Epidermal melanocyte (primary cell): ENCODE measurements at regions not wholly inside any gene's neighbourhood (a gene's known extent, or its start where the extent isn't known, plus 50 kb on each side); places are given as distances from the start of the nearest gene placed in this dataset.
A peak's percentile ranks its signal among the peaks of the same experiment; 100 is the strongest.
"Not testable (repeated sequence)": the region's sequence is repeated elsewhere in the genome, so short reads cannot be mapped to it uniquely, and the experiment has no call there.

Source experiments
- DNase-seq: peaks from one replicate; pipeline ENCODE4 v3.0.0; 2011; ENCODE audit warnings: low spot score; ENCODE audit not compliant: insufficient read length

GRCh38 chr9:30925126-30925525 lies 1459.3 kb upstream of the ACO1 start:
- DNase-seq: no peak

DNA sequence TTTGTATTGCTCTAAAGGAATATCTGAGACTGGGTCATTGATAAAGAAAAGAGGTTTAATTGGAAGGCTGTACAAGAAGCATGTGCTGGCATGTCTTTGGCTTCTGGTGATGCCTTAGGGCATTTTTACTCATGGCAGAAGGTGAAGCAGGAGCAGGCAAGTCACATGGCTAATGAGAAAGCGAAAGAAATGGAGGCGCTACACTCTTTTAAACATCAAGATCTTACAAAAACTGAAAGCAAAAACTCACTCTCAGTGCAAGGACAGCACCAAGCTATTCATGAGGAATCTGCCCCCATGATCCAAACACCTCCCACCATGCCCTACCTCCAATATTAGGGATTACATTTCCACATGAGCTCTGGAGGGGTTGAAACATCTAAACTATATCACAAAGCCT lies 1458.8 kb upstream of the ACO1 start:
- DNase-seq: no peak

GRCh38 chr9:30928045-30928444 lies 1456.4 kb upstream of the ACO1 start:
- no peak for DNase-seq

DNA sequence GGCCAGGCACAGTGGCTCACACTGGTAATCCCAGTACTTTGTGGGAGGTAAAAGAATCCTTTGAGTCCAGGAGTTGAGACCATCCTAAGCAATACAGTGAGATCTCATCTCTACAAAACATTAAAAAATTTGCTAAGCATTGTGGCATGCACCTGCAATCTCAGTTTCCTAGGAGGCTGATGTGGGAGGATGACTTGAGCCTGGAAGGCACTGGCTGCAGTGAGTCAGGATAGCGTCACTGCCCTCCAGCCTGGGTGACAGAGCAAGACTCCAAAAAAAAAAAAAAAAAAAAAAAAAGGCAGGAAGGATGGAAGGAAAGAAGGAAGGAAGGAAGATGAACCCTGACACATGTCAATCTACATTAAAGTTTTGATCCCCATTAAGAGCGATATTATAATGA lies 1452.2 kb upstream of the ACO1 start:
- DNase-seq: no peak

DNA sequence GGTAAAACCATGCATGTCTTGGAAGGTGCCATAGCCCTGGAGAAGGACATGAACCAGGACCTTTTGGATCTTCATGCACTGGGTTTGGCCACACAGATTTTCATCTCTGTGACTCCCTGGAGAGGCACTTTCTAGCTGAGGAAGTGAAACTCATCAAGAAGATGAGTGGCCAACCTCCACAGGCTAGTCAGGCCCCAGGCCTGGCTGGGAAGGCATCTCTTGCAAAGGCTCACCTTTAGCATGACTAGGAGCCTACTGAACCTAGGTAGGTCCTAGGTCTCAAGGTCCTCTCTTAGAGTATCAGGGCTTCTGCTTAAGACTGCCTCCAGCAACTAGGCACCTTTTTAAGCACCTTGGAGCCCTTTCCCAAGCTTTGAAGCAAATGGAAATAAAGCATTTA lies 1448.7 kb upstream of the ACO1 start:
- DNase-seq: no peak

DNA sequence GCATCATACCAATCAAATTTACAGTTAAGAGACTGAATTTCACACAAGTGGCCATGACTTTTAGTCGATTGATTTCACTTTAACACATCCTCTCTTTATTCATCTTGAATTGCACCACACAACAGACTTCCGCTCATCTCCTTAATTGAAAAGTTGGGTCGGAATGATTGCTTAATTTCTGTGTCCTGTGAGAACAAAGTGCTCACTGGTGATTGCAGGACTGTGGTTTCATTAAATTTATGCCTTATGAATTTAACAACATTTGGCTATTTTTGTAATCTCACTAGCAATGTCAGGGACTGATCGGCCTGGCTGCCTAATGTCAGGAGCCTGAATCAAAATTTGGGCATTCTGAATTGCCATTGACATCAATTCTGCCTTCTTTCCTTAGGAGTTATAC lies 1447.3 kb upstream of the ACO1 start:
- no peak for DNase-seq

DNA sequence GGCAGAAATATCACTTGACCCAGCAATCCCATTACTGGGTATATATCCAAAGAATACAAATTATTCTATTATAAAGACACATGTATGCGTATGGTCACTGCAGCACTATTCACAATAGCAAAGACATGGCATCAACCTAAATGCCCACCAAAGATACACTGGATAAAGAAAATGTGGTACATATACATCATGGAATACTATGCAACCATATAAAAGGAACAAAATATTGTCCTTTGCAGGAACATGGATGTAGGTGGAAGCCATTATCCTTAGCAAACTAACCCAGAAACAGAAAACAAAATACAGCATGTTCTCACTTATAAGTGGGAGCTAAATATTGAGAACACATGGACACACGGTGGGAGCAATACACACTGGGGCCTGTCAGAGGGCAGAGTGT lies 1441.6 kb upstream of the ACO1 start:
- not testable (repeated sequence) for DNase-seq

DNA sequence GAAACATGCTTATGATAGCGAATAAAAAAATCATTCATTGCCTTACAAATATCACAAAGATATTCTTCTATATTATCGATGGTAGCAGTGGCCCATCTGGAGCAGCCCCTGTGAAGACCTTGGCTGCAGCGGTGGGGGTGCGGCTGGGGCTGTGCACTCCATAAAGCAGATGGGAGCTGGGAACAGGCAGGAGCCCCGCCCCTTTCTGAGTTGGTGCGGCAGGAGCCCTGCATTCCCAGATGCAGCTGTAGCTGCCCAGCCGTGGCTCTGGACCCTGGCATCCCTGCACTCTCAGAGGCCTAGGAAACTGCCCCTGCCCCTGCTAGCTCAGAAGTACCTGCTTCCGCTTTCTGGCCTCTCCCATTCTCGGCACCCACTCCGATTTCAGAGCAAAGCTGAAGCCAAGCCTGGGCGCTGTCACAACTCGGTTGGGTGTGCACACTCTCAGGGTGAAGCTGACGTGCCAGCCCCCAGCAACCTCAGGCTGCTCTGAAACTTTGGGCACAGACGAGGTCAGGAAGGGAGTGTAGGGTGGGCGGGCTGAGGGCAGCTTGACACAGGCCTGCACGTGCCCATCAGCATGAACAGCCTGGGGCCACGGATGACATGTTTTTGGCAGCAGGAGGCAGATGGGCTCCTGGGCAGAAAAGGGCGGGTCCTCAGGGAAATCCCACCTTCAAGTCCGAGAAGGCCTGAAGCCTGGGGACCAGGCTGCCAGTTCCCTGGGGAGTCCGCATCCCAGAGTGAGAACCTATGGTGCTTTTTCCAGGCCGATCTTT lies 1440.8 kb upstream of the ACO1 start:
- DNase-seq: no peak

DNA sequence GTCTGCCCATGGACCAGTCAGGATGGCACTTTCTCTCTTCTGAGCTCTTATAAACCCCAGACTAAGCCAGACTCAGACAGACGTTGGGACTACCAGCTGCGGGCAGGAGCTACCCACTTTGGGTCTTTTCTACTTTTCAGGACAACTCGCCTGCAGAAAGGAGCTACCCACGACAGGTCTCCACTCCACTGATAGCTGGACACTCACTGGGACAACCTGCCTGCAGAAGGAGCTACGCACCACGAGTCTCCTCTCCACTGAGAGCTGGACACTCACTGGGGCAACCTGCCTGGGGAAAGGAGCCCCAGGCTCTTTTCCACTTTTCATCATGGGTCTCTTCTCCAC lies 1440.2 kb upstream of the ACO1 start:
- DNase-seq: no peak

GRCh38 chr9:30944741-30945280 lies 1439.6 kb upstream of the ACO1 start:
- no peak for DNase-seq

DNA sequence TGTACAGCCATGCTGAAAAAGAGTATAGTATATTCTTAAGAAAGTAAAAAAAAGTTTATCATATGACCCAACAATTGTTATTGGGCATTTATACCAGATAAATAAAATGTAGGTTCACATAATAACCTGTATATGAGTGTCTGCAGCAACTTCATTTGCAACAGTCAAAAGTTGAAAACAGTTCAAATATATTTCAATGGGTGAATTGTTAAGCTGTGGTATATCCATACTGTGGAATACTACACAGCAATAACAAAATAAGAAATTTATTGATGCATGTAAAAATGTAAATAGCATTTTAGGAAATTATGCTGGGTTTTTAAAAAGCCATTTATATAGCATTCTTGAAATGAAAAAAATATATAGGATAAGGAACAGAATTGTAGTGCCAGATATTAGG lies 1420.1 kb upstream of the ACO1 start:
- DNase-seq: no peak

- no peak for DNase-seq
Measured at GRCh38 chr9:30967476-30967875, 1417.0 kb upstream of the ACO1 start.

DNA sequence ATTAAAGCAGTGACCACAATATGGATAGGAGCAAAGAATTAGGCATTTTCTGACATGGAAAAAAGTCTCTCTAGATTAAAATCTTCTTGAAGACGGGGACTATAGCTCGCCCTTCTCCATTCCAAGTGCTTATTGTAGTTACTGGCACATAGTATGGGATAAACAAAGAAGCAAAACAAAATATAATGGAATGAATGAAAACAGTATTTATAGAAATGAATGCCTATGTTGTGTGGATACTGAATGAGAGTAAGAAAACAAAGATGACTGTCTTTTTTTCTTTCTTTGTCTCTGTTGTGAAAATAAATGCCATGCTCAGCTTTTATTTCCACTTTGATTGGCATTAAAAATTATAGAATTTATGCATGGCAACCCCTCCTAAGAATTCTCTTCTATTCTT lies 1414.3 kb upstream of the ACO1 start:
- DNase-seq: no peak

- no peak for DNase-seq
Measured at GRCh38 chr9:30970812-30971211, 1413.6 kb upstream of the ACO1 start.

GRCh38 chr9:30972654-30973053 lies 1411.8 kb upstream of the ACO1 start:
- no peak for DNase-seq

- DNase-seq: no peak
Measured at GRCh38 chr9:30977965-30978364, 1406.5 kb upstream of the ACO1 start.

GRCh38 chr9:30982301-30982700 lies 1402.1 kb upstream of the ACO1 start:
- DNase-seq: no peak

DNA sequence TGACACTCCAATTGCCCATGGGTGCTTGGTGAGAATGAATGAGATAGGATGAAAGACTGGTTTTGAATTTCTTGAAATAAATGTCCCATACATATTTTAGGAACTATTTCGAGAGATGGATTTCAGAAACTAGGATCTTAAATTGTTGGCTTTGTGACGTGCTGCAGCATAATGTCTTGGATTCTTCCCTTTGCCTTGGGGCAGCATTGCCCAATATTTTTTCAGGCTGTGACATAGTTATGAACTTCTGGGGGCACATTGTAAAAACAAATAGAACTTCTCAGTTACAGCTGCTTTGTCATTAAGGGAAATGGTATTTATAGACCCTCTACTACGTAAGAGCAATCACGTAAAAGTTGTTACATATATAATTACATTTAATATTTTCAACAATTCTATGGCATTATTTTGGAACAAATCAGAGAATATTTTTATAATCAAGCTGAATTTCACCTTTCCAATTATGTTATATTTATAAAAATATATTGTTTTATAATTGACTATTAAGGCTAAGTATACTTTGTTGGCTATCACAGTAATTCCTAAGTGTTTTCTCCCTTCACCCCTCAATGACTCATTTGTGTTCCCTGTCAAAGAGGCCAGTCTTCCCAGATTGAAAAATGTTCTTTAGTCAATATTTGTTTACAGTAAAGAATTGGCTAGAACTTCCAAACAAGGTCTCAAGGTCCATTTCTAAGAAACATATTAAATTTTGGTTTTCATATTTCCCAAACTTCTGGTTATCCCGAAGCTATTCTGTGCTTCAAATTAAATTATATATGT lies 1388.3 kb upstream of the ACO1 start:
- DNase-seq: peak; percentile 16

DNA sequence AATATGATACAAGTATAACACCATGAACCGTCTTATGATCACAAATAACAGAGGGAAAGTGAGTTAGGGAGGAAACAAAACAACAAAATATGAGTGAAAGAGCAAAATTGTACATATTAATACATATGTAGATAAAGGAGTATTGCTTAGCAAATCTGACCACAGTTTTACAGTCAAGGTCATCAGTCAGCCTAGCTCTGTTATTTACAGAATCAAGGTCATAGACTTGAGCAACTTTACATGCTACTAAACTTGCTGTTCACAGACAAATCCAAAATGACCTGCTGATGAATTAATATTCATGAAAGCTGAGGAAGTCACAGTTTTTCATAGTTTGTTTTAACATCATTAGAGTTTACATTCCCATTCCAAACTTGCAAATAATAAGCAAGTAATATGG lies 1387.7 kb upstream of the ACO1 start:
- DNase-seq: no peak

- no peak for DNase-seq
Measured at GRCh38 chr9:30997291-30997690, 1387.2 kb upstream of the ACO1 start.

- no peak for DNase-seq
Measured at GRCh38 chr9:31005086-31005665, 1379.3 kb upstream of the ACO1 start.

- no peak for DNase-seq
Measured at GRCh38 chr9:31013371-31013770, 1371.1 kb upstream of the ACO1 start.
